ENCODE measurements at regions not wholly inside any gene's neighbourhood (a gene's known extent, or its start where the extent isn't known, plus 50 kb on each side); places are given as distances from the start of the nearest gene placed in this dataset.

- in situ Hi-C loops (cut with HindIII; ENCODE audit: low pct_ligation_motif_present, low pct_unique_long_range_greater_than_20kb, low sequenced_read_pairs), result no loop called here
- no peak for DNase-seq
These were observed 93.8 kb downstream of the RIPK4 start for GRCh38 chr21:41673071-41673470.

- DNase-seq, result no peak
- in situ Hi-C loops (cut with HindIII; ENCODE audit: low pct_ligation_motif_present, low pct_unique_long_range_greater_than_20kb, low sequenced_read_pairs), result no loop called here
These were observed 94.3 kb downstream of the RIPK4 start for GRCh38 chr21:41672543-41672915.

DNA sequence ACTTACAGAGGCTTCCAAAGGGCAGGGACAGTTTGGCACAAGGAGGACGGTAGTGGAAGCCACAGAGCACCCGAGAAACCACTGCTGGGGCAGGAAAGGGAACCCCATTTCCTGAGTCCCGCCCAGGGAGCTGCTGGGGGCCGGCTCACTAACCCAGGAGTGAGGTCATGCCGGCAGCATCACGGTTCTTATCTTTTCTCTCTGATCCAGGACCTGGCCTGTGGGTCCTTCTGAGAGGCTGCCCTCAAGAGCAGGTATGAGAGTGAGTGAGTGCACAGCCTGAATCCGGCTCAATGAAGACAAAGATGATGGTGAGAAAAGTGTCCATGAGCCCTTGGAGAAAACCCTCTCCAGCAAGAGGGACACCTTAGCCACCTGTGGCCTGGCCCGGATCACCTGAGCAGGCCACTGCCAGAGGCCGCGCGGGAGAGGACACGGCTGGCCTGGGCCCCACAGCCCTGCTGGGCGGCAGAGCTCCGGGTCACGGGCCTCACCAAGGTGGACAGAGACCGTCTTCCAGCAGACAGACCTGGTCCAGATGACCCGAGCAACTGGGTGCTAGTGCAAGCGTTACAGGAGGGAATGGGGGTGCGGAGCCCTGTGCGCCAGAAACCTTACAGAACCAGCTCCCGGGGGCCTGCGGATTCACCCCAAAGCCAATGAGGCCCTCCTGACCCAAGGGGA is 94.9 kb downstream of the RIPK4 start:
- in situ Hi-C loops (cut with HindIII; ENCODE audit: low pct_ligation_motif_present, low pct_unique_long_range_greater_than_20kb, low sequenced_read_pairs), result no loop called here
- DNase-seq, result no peak

- in situ Hi-C loops (cut with HindIII; ENCODE audit: low pct_ligation_motif_present, low pct_unique_long_range_greater_than_20kb, low sequenced_read_pairs), result no loop called here
- DNase-seq, result no peak
These were observed 95.6 kb downstream of the RIPK4 start for GRCh38 chr21:41671212-41671762.

DNA sequence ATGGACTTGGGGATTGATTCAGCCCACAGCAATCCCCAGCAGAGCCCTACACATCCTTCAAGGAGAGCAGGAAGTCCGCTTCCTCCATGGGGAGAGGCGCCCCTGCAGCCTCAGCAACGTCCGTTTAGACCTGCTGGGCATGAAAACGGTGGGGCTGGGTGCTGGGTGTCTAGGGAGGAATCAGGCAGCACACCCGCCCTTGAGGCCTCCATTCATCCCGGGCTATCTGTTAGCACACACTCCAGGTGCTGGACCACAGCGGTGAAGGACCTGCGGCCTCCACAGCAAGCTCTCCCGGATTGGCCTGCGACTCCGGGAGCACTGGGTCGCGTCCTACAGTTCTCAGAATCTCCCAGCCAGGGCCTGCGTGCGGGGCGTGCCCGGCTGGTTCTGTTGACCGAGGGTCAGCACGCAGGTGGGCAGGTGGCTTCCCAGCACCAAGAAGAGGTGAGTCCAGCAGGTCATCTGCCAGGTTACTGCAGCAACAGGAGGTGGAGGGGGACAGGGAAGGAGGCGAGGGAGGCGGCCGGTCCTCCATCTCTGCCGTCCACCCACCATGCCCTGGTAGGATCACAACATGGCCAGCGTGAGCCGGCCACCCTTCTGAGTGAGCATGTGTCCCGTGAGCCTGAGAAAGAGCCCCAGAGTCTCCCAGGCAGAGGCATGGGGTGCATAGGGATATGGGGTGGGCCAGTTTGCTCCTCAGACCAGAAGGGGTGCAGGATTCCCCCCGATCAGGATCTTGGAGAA is 96.6 kb downstream of the RIPK4 start:
- no peak for DNase-seq
- in situ Hi-C loops (cut with HindIII; ENCODE audit: low pct_ligation_motif_present, low pct_unique_long_range_greater_than_20kb, low sequenced_read_pairs), result no loop called here

- in situ Hi-C loops (cut with HindIII; ENCODE audit: low pct_ligation_motif_present, low pct_unique_long_range_greater_than_20kb, low sequenced_read_pairs), result no loop called here
- DNase-seq, result no peak
These were observed 97.4 kb downstream of the RIPK4 start for GRCh38 chr21:41669533-41669830.

DNA sequence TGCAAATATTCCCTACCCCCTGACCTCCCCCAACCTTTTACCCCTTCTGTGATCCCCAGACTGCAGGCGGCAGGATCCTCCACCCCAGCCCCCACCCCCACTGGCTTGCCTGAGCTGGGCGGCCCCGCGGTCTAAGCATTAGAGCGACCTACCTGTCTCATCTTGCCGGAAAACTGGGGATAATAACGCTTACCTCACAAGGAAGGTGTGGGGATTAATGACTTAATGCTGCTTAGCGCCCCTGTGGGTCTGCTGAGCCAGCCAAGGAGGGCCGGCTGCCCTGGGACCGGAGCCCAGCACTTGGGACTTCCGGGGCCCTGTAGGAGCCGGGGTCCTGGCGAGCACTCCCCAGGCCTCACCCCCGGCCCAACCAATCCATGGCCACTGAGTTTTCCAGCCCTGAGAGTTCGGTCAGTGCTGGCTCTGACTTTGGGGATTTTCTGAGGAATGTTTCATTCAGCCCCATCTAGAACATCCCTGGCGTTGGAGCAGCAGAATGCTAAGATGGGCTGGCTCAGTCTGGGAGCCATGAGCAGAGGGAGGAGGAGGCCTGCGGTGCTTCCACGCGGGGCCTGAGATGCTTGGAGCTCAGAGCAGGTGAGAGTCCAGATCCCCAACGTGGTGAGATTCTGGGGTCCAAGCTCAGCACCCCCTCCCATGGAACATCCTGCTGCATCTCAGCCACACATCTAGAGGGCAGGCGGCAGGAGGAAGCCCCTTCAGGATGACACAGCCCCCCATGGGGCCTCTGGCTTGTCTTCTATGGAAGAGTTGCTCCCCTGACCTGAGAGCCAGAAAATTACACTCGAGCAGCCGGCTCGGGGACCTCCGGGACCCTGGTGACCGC is 97.9 kb downstream of the RIPK4 start:
- in situ Hi-C loops (cut with HindIII; ENCODE audit: low pct_ligation_motif_present, low pct_unique_long_range_greater_than_20kb, low sequenced_read_pairs), result no loop called here
- no peak for DNase-seq

DNA sequence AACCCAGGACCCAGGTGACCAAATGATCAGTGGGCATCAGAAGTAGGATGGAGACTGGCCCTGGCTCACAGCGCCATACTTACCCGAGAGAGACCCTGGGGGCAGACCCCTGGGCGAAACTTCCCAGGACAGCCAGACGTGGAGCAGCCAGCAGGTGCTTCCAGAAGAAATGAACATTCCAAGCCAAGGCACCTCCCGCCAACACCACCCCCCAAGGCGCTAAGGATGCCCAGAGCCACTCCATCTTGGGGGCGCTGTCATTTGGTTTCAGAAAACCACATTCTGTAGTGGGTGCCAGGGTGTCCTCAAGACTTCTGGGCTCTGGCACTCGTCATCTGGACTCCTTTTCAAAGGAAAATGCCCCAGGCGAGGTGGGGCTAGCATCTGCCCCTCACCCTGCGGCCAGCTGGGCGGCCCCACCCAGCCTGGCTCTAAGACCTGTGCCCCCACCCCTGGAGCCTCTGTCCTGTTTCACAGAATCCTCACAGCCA is 98.8 kb downstream of the RIPK4 start:
- in situ Hi-C loops (cut with HindIII; ENCODE audit: low pct_ligation_motif_present, low pct_unique_long_range_greater_than_20kb, low sequenced_read_pairs), result no loop called here
- no peak for DNase-seq

DNA sequence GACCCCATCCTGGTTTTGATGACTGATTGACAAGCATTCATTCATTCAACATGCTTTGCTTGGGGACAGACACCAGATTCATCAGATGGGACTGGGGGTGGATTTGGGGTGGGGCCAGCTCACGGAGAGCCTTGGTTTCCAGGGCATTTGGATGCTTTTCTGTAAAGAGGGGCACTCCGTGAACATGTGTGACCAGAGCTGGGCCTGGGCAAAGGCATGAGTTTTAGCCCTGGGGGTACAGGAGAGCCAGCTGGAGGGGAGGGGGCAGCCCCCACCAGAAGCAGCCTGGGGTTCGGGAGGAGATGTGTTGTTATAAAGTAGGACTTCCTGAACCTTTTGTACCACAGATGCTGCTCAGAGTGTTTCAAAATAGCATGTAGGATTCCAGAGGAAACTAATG is 99.7 kb downstream of the RIPK4 start:
- in situ Hi-C loops (cut with HindIII; ENCODE audit: low pct_ligation_motif_present, low pct_unique_long_range_greater_than_20kb, low sequenced_read_pairs), result no loop called here
- no peak for DNase-seq

DNA sequence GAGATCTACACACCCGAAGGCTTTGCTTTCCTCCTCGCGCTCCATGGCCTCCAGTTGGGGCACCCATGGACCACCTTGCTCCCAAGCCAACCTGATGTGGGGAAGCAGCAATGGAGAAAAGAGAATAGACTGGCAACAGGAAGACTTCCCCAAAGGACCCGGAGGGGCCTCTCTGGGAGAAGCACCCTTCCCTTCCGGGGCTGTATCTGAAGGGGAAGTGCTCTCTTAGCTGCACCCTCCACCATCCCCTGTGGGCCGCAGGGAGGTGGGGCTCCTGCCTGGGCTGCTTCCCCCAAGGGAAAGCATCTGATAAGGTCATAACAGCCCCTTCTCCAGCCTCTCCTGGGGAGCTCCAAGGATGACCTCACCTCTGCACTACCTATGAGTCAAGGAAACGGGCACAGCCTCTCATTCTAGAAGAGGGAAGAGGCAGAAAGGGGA is 100.2 kb downstream of the RIPK4 start:
- in situ Hi-C loops (cut with HindIII; ENCODE audit: low pct_ligation_motif_present, low pct_unique_long_range_greater_than_20kb, low sequenced_read_pairs), result no loop called here
- no peak for DNase-seq

- no peak for DNase-seq
- in situ Hi-C loops (cut with HindIII; ENCODE audit: low pct_ligation_motif_present, low pct_unique_long_range_greater_than_20kb, low sequenced_read_pairs), result no loop called here
These were observed 100.9 kb downstream of the RIPK4 start for GRCh38 chr21:41665766-41666595.

- DNase-seq, result no peak
- in situ Hi-C loops (cut with HindIII; ENCODE audit: low pct_ligation_motif_present, low pct_unique_long_range_greater_than_20kb, low sequenced_read_pairs), result no loop called here
These were observed 101.7 kb downstream of the RIPK4 start for GRCh38 chr21:41664881-41665765.

GRCh38 chr21:41663805-41664788 is 102.8 kb downstream of the RIPK4 start:
- DNase-seq, result peak; percentile 7
- in situ Hi-C loops (cut with HindIII; ENCODE audit: low pct_ligation_motif_present, low pct_unique_long_range_greater_than_20kb, low sequenced_read_pairs), result no loop called here

GRCh38 chr21:41662761-41663160 is 104.1 kb downstream of the RIPK4 start:
- no peak for DNase-seq
- in situ Hi-C loops (cut with HindIII; ENCODE audit: low pct_ligation_motif_present, low pct_unique_long_range_greater_than_20kb, low sequenced_read_pairs), result no loop called here

- DNase-seq, result no peak
- in situ Hi-C loops (cut with HindIII; ENCODE audit: low pct_ligation_motif_present, low pct_unique_long_range_greater_than_20kb, low sequenced_read_pairs), result no loop called here
These were observed 104.7 kb downstream of the RIPK4 start for GRCh38 chr21:41662161-41662560.

GRCh38 chr21:41660748-41661147 is 106.1 kb downstream of the RIPK4 start:
- no peak for DNase-seq
- in situ Hi-C loops (cut with HindIII; ENCODE audit: low pct_ligation_motif_present, low pct_unique_long_range_greater_than_20kb, low sequenced_read_pairs), result no loop called here
